Testis (tissue), 2 donors: ENCODE measurements at regions not wholly inside any gene's neighbourhood (a gene's known extent, or its start where the extent isn't known, plus 50 kb on each side); places are given as distances from the start of the nearest gene placed in this dataset.

Experiments
- CTCF ChIP-seq, 3 experiments: fragments of 450-650 bp in 2 of 3; fragments of 200-600 bp in 1 of 3; sonication (generic) in 1 of 3; IDR thresholded peaks; one replicate each; pipeline ENCODE4 v1.5.1; 2016 to 2019; ENCODE audit warnings: antibody characterized with exemption in 3 of 3, mild to moderate bottlenecking in 2 of 3, moderate library complexity in 1 of 3
- POLR2A ChIP-seq: fragments of 450-650 bp; IDR thresholded peaks from one replicate; pipeline ENCODE4 v1.6.1; 2017; ENCODE audit warnings: antibody characterized with exemption, mild to moderate bottlenecking, moderate library complexity

DNA sequence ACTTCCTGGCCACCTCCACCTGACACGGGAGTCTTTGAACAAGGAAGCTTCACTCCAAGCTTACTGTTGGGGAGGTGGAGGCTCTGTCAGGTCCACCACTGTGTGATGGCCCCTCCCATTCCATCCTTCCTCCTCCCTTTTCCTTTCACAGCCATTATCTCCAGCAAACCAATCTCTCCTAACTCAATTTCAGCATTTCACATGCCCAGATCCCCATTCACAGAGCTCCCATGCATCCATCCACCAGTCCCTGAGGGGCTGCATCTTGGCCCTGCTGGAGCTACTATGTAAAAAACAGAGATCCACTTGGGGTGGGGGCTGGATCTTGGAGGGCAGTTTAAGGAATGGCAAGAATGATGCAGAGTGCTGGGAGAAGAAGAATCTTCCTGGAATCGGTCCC, 129.0 kb upstream of the COPS8 start:
- TF ChIP-seq CTCF (IDR thresholded peaks at IDR 0.05) (no peak), POLR2A (no peak)
